DOHH2 (cell line): ENCODE measurements at regions not wholly inside any gene's neighbourhood (a gene's known extent, or its start where the extent isn't known, plus 50 kb on each side); places are given as distances from the start of the nearest gene placed in this dataset.

Source experiments
- CTCF ChIP-seq: fragments of 200-600 bp; sonication (generic); IDR thresholded peaks from one replicate; pipeline ENCODE4 v1.5.1; 2014; ENCODE audit warnings: antibody characterized with exemption, mild to moderate bottlenecking, low read depth, low read length; ENCODE audit not compliant: poor library complexity, severe bottlenecking
- EZH2phosphoT487 ChIP-seq: fragments of 200-600 bp; sonication (generic); IDR thresholded peaks from 2 replicates; pipeline ENCODE4 v1.6.1; 2017; ENCODE audit warnings: borderline replicate concordance, mild to moderate bottlenecking, antibody characterized with exemption, low read length, moderate library complexity, mixed read lengths

- TF ChIP-seq CTCF (no peak), EZH2phosphoT487 (no peak)
Measured at GRCh38 chr7:94190599-94191061, 186.5 kb upstream of the BET1 start.
